SK-N-SH (cell line): ENCODE measurements at regions not wholly inside any gene's neighbourhood (a gene's known extent, or its start where the extent isn't known, plus 50 kb on each side); places are given as distances from the start of the nearest gene placed in this dataset.

Experiments
- CTCF ChIP-seq: fragments of 200-600 bp; sonication (generic); IDR thresholded peaks from 2 replicates; pipeline ENCODE4 v1.6.1; 2017; ENCODE audit warnings: antibody characterized with exemption, mild to moderate bottlenecking, moderate library complexity
- EP300 ChIP-seq, 2 experiments: IDR thresholded peaks; 2 replicates each; pipeline versions ENCODE4 v1.4.0 to v1.6.1; 2012; ENCODE audit warnings: borderline replicate concordance in 1 of 2, low read depth in 1 of 2, low read length in 1 of 2
- POLR2AphosphoS5 ChIP-seq: IDR thresholded peaks from 2 replicates; pipeline ENCODE4 v1.6.1; 2012; ENCODE audit warnings: low read depth, low read length
- SIN3A ChIP-seq: IDR thresholded peaks from 2 replicates; pipeline ENCODE4 v1.6.1; 2012; ENCODE audit warnings: low read depth, mild to moderate bottlenecking, low read length, moderate library complexity, borderline replicate concordance

- TF ChIP-seq EP300 (IDR thresholded peaks at IDR 0.05; ENCODE audit: borderline replicate concordance in 1 of 2, low read depth in 1 of 2, low read length in 1 of 2) (no peak), CTCF (no peak), POLR2AphosphoS5 (no peak), SIN3A (no peak)
Observed at GRCh38 chr12:127431594-127431993, 835.4 kb upstream of the TMEM132C start.
